K562 (cell line): ENCODE measurements at regions not wholly inside any gene's neighbourhood (a gene's known extent, or its start where the extent isn't known, plus 50 kb on each side); places are given as distances from the start of the nearest gene placed in this dataset.

Experiments
- BRD9 ChIP-seq: fragments of 450-650 bp; IDR thresholded peaks from 2 replicates; pipeline ENCODE4 v1.6.1; 2018; ENCODE audit warnings: low read depth; ENCODE audit not compliant: partially characterized antibody
- CHD4 ChIP-seq: fragments of 200-600 bp; sonication (generic); IDR thresholded peaks from 3 replicates; pipeline ENCODE4 v1.6.1; 2012; ENCODE audit warnings: low read depth, mild to moderate bottlenecking, mixed read lengths, low read length, inconsistent platforms; ENCODE audit not compliant: insufficient read depth, insufficient replicate concordance, poor library complexity, severe bottlenecking
- ESRRB ChIP-seq: fragments of 250-450 bp; sonication (Bioruptor Pico); IDR thresholded peaks from 2 replicates; pipeline ENCODE4 v1.5.0; 2020; ENCODE audit warnings: mild to moderate bottlenecking, moderate library complexity, borderline replicate concordance
- MYC ChIP-seq, 2 experiments: fragments of 250-450 bp in 1 of 2; sonication (Bioruptor Pico) in 1 of 2; IDR thresholded peaks; 2 replicates each; pipeline versions ENCODE4 v1.5.1 to v1.6.1; 2012 to 2021; ENCODE audit warnings: low read depth in 2 of 2, borderline replicate concordance in 1 of 2, improper control_type of control experiment in 1 of 2, low read length in 1 of 2, mild to moderate bottlenecking in 1 of 2, moderate library complexity in 1 of 2
- NFRKB ChIP-seq: fragments of 450-650 bp; IDR thresholded peaks from 2 replicates; pipeline ENCODE4 v1.6.1; 2016; ENCODE audit warnings: low read depth
- PURB ChIP-seq: sonication (generic); formaldehyde crosslinking; IDR thresholded peaks from 2 replicates; pipeline ENCODE4 v1.9.0; 2021; ENCODE audit warnings: low read depth, mild to moderate bottlenecking, missing genetic modification reagents
- STAT5B ChIP-seq: fragments of 250-450 bp; sonication (Bioruptor Pico); IDR thresholded peaks from 2 replicates; pipeline ENCODE4 v1.8.0; 2021; ENCODE audit warnings: mild to moderate bottlenecking, inconsistent platforms
- ZFX ChIP-seq: sonication (generic); formaldehyde crosslinking; IDR thresholded peaks from 2 replicates; pipeline ENCODE4 v1.8.0; 2022; ENCODE audit warnings: mild to moderate bottlenecking, missing genetic modification reagents, moderate library complexity
- ZNF57 ChIP-seq: fragments of 450-650 bp; formaldehyde crosslinking; IDR thresholded peaks from 2 replicates; pipeline ENCODE4 v1.4.0; 2020; ENCODE audit warnings: mild to moderate bottlenecking, moderate library complexity
- ZNF766 ChIP-seq: fragments of 200-800 bp; sonication (Bioruptor generic); conservative IDR thresholded peaks from 2 replicates; pipeline ENCODE4 v1.6.1; 2016; ENCODE audit warnings: missing genetic modification characterization, missing compliant biosample characterization
- TF ChIP-seq, protein P1 (sequence below): fragments of 450-650 bp; IDR thresholded peaks from 2 replicates; pipeline ENCODE4 v1.6.1; 2016; ENCODE audit warnings: low read depth
- TF ChIP-seq, protein P2 (sequence below): fragments of 200-800 bp; sonication (Bioruptor generic); IDR thresholded peaks from 2 replicates; pipeline ENCODE4 v1.6.1; 2016; ENCODE audit warnings: missing genetic modification characterization, missing compliant biosample characterization
- TF ChIP-seq, protein P3 (sequence below): fragments of 250-450 bp; sonication (Bioruptor Pico); IDR thresholded peaks from 2 replicates; pipeline ENCODE4 v1.8.0; 2021; ENCODE audit warnings: moderate library complexity, mild to moderate bottlenecking, inconsistent platforms

DNA sequence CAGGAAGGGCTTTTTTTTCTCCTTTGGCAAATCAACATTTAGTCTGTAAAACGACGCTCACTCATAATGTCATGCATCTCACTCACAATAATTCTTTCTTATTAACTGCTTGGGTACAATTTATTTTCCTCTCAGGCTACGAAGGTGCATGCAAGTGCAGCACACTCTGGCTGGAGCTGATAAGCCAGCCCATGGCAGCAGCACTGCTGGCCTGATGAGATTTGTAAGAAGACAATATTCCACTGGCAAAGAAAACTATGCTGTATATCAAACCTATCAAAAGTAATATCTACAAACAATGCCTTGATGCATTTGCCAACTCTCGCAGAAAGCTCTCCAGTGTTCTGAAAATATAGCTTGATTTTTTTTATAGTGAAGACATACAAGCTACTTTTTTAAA lies 170.0 kb upstream of the PHF14 start (continued):
- TF ChIP-seq ZFX (CRISPR knock-in tag) (no peak), ZNF766 (CRISPR knock-in tag) (no peak), ZNF57 (CRISPR knock-in tag) (no peak), BRD9 (no peak), CHD4 (no peak), NFRKB (no peak), PURB (CRISPR knock-in tag) (no peak), STAT5B (no peak), ESRRB (no peak), MYC (IDR thresholded peaks at IDR 0.05; ENCODE audit: low read depth, low read length) (no peak), MYC (CRISPR knock-in tag; IDR thresholded peaks at IDR 0.05; ENCODE audit: borderline replicate concordance, low read depth) (no peak)
- TF ChIP-seq, protein P1, sequence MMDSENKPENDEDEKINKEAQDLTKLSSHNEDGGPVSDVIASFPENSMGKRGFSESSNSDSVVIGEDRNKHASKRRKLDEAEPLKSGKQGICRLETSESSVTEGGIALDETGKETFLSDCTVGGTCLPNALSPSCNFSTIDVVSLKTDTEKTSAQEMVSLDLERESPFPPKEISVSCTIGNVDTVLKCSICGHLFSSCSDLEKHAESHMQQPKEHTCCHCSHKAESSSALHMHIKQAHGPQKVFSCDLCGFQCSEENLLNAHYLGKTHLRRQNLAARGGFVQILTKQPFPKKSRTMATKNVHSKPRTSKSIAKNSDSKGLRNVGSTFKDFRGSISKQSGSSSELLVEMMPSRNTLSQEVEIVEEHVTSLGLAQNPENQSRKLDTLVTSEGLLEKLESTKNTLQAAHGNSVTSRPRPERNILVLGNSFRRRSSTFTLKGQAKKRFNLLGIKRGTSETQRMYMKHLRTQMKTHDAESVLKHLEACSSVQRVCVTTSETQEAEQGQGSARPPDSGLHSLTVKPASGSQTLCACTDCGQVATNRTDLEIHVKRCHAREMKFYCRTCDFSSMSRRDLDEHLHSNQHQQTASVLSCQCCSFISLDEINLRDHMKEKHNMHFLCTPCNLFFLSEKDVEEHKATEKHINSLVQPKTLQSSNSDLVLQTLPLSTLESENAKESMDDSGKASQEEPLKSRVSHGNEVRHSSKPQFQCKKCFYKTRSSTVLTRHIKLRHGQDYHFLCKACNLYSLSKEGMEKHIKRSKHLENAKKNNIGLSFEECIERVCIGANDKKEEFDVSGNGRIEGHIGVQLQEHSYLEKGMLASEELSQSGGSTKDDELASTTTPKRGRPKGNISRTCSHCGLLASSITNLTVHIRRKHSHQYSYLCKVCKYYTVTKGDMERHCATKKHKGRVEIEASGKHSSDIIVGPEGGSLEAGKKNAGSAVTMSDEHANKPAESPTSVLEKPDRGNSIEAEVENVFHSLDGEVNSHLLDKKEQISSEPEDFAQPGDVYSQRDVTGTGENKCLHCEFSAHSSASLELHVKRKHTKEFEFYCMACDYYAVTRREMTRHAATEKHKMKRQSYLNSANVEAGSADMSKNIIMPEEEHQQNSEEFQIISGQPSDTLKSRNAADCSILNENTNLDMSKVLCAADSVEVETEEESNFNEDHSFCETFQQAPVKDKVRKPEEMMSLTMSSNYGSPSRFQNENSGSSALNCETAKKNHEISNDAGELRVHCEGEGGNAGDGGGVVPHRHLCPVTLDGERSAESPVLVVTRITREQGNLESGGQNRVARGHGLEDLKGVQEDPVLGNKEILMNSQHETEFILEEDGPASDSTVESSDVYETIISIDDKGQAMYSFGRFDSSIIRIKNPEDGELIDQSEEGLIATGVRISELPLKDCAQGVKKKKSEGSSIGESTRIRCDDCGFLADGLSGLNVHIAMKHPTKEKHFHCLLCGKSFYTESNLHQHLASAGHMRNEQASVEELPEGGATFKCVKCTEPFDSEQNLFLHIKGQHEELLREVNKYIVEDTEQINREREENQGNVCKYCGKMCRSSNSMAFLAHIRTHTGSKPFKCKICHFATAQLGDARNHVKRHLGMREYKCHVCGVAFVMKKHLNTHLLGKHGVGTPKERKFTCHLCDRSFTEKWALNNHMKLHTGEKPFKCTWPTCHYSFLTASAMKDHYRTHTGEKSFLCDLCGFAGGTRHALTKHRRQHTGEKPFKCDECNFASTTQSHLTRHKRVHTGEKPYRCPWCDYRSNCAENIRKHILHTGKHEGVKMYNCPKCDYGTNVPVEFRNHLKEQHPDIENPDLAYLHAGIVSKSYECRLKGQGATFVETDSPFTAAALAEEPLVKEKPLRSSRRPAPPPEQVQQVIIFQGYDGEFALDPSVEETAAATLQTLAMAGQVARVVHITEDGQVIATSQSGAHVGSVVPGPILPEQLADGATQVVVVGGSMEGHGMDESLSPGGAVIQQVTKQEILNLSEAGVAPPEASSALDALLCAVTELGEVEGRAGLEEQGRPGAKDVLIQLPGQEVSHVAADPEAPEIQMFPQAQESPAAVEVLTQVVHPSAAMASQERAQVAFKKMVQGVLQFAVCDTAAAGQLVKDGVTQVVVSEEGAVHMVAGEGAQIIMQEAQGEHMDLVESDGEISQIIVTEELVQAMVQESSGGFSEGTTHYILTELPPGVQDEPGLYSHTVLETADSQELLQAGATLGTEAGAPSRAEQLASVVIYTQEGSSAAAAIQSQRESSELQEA, result no peak
- TF ChIP-seq, protein P2, sequence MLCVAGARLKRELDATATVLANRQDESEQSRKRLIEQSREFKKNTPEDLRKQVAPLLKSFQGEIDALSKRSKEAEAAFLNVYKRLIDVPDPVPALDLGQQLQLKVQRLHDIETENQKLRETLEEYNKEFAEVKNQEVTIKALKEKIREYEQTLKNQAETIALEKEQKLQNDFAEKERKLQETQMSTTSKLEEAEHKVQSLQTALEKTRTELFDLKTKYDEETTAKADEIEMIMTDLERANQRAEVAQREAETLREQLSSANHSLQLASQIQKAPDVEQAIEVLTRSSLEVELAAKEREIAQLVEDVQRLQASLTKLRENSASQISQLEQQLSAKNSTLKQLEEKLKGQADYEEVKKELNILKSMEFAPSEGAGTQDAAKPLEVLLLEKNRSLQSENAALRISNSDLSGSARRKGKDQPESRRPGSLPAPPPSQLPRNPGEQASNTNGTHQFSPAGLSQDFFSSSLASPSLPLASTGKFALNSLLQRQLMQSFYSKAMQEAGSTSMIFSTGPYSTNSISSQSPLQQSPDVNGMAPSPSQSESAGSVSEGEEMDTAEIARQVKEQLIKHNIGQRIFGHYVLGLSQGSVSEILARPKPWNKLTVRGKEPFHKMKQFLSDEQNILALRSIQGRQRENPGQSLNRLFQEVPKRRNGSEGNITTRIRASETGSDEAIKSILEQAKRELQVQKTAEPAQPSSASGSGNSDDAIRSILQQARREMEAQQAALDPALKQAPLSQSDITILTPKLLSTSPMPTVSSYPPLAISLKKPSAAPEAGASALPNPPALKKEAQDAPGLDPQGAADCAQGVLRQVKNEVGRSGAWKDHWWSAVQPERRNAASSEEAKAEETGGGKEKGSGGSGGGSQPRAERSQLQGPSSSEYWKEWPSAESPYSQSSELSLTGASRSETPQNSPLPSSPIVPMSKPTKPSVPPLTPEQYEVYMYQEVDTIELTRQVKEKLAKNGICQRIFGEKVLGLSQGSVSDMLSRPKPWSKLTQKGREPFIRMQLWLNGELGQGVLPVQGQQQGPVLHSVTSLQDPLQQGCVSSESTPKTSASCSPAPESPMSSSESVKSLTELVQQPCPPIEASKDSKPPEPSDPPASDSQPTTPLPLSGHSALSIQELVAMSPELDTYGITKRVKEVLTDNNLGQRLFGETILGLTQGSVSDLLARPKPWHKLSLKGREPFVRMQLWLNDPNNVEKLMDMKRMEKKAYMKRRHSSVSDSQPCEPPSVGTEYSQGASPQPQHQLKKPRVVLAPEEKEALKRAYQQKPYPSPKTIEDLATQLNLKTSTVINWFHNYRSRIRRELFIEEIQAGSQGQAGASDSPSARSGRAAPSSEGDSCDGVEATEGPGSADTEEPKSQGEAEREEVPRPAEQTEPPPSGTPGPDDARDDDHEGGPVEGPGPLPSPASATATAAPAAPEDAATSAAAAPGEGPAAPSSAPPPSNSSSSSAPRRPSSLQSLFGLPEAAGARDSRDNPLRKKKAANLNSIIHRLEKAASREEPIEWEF, result no peak
- TF ChIP-seq, protein P3, sequence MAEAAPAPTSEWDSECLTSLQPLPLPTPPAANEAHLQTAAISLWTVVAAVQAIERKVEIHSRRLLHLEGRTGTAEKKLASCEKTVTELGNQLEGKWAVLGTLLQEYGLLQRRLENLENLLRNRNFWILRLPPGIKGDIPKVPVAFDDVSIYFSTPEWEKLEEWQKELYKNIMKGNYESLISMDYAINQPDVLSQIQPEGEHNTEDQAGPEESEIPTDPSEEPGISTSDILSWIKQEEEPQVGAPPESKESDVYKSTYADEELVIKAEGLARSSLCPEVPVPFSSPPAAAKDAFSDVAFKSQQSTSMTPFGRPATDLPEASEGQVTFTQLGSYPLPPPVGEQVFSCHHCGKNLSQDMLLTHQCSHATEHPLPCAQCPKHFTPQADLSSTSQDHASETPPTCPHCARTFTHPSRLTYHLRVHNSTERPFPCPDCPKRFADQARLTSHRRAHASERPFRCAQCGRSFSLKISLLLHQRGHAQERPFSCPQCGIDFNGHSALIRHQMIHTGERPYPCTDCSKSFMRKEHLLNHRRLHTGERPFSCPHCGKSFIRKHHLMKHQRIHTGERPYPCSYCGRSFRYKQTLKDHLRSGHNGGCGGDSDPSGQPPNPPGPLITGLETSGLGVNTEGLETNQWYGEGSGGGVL (CRISPR knock-in tag), result no peak
